Suppressor macrophage treated with lipopolysaccharide for 1 hour (primary cell): ENCODE measurements at regions not wholly inside any gene's neighbourhood (a gene's known extent, or its start where the extent isn't known, plus 50 kb on each side); places are given as distances from the start of the nearest gene placed in this dataset.
A peak's percentile ranks its signal among the peaks of the same experiment; 100 is the strongest.
"Not testable (repeated sequence)": the region's sequence is repeated elsewhere in the genome, so short reads cannot be mapped to it uniquely, and the experiment has no call there.

Experiments
- DNase-seq, 3 donors: peaks; one replicate each; pipeline ENCODE4 v3.0.0-alpha.2; 2020 to 2022

DNA sequence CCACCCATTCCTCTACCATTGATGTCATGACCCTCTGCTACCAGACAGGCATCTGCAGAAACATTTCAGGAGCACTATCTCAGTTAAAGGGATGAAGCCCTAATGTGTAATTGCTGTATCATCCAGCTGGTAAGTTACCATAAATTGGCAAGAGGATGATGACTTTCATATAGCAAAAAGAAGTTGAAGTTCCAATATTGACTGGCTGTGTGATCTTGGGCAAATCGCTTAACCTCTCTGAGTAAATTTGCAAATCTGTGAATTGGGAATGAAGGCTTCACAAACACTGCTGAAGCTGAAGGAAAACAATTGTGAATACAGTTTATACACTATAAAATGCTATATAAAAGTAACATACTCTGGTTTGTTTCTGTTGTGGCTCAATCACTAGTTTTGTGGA lies 89.5 kb upstream of the PHACTR1 start:
- no peak for DNase-seq

DNA sequence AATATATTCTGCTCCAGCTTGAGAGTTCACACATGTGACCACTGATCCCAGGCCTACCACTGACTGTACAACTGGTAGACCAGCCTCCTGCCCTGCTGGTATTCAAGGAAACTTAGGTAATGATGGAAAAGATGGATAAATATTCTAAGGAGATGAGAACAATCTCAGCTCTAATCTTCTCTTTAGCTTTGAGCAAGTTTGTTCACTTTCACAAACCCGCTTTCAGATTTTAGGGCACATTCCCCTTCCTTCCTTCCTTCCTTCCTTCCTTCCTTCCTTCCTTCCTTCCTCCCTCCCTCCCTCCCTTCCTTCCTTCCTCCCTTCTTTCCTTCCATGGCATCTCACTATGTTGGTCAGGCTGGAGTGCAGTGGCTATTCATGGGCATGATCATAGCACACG lies 88.2 kb upstream of the PHACTR1 start:
- DNase-seq: no peak

- peak; percentile 16 to 46 (median 31) for DNase-seq
Measured at GRCh38 chr6:12633746-12634145, 82.8 kb upstream of the PHACTR1 start.

DNA sequence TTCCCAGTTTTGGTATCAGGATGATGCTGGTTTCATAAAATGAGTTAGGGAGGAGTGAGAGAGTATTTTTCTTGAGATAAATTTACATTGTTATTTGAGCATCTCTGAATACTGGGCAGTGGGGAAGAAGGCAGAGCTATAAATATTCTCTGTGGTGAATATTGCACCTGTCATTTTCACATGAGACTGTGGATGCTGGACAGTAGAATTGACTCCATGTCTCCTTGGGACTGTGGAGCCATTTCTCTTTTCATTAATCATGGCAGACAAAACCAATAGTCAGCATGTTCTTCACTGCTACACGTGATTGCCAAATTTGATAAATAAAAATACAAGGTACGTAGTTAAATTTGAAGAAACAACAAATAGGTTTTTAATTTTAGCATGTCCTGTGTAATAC lies 81.2 kb upstream of the PHACTR1 start:
- DNase-seq: no peak

- DNase-seq: no peak
Measured at GRCh38 chr6:12635813-12636212, 80.8 kb upstream of the PHACTR1 start.

DNA sequence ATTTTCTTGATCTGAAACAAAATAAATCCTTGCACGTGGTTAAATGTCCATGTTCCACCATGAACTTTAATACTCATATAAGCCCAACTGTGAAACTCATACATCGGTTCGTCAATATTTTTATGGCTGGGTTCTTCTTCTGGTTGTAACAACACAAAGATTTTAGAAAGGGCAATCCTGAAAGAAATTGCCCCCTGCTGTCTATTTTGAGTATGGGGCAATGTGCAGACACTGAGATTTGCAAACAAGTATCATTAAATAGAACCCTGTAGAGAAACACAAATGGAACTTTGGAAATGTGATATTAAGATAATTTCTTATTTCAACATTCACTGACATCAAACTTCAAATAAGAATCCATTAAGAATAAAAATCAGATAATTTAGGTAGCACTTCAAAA lies 80.2 kb upstream of the PHACTR1 start:
- DNase-seq: no peak

- DNase-seq: peak; percentile 87 to 90 (median 88)
Measured at GRCh38 chr6:12637960-12638641, 78.5 kb upstream of the PHACTR1 start.

DNA sequence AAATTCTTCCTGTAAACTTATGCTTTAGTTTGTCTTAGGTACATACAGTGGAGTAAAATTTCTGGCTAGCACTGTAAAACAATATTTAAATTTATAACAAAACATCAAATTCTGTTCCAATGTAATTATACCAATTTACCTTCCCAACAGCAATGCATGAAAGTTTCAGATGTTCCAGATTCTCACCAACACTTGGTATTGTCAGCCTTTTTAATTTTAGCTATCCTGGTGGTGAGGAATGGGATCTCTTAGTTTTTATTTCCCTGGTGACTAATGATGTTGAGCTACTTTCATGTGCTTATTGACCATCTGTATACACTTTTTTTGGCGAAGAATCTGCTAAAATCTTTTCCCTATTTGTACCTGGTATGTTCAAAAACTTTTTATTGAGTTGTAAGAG lies 76.1 kb upstream of the PHACTR1 start:
- no peak for DNase-seq

GRCh38 chr6:12641785-12642184 lies 74.8 kb upstream of the PHACTR1 start:
- not testable (repeated sequence) for DNase-seq

- DNase-seq: no peak
Measured at GRCh38 chr6:12645941-12646340, 70.6 kb upstream of the PHACTR1 start.

- no peak for DNase-seq
Measured at GRCh38 chr6:12648171-12648570, 68.4 kb upstream of the PHACTR1 start.

DNA sequence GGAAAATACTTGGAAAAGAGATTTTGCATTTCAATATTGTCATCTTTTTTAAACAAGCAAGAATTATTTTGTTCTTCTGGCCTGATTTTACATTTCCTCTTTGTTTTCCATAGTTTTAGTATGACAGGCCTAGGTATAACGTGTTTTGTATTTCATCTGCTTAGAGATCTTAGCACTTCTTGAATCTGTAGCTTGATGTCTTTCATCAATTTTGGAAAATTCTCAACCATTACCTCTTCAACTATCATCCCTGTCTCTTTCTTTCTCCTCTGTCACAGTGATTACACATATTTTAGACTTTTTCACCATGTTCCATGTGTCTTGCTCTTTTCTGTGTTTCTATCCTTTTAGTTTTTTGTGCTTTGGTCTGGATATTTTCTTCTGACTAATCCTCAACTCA lies 67.2 kb upstream of the PHACTR1 start:
- DNase-seq: no peak

DNA sequence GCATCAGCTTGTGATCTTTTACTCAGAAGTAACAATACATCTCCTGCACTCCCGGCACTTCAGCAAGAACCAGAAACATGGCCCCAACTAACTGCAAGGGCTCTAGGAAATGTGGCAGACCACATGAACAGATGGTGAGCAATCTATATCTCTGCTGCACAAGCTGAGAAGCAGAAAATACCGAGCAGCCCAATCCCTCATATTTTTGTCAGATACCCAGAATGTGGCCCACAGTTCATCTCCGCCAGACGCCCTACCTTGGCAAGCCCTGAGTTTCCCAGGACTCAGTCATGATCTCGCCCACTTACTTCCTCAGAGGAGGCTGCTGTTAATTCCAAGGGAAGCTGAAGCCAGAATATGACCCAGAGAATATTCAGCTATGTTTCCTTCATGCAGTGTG lies 63.1 kb upstream of the PHACTR1 start:
- peak; percentile 50 to 53 (median 51) for DNase-seq

DNA sequence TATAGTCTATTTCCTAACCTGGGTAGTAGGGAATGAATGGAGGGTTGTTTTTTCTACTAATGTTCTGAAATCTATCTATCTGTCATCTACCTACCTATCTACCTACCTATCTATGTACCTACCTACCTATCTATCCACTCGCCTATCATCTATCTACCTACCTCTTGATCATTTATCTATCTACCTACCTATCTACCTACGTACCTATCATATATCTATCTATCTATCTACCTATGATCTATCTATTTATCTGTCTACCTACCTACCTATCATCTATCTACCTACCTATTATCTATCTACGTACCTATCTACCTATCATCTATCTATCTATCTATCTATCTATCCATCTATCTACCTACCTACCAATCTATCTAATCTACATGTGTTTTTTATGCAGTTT lies 62.5 kb upstream of the PHACTR1 start:
- no peak for DNase-seq

DNA sequence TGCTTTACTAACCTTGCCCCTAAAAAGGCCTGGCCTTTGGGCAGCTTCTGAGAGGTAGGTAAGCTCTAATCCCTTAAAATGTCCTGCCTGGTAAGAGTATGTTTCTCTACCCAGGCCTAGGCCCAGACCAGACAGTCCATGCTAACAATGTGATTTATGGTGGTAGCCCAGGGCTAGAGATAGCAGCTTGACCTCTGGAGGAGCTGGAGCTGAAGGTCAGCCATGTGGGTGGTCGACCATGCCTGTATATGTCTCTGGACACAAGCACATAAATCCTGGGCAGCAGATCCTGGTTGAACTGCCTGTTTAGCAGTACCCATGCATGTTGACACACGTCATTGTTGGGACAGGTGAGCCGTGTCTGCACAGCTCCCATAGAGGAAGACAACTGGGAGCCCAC lies 62.1 kb upstream of the PHACTR1 start:
- DNase-seq: no peak

DNA sequence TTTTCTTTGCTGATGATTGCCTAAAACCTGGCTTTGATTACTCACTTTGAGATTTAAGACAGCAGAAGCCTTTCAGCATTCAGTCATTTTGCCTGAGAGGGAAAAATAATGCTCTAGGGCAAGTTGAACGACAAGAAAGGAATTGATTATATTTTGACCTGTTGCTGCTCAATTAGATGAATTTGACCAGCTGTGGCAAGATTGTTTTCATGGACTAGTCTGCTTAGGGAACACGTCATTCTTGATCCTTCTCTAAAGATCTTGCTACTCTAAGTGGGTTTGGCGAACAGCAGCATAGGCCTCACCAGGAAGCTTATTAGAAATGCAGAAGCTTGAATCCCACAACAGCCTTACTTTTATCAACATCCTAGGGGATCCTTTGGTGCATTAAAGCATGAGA lies 59.7 kb upstream of the PHACTR1 start:
- DNase-seq: no peak

DNA sequence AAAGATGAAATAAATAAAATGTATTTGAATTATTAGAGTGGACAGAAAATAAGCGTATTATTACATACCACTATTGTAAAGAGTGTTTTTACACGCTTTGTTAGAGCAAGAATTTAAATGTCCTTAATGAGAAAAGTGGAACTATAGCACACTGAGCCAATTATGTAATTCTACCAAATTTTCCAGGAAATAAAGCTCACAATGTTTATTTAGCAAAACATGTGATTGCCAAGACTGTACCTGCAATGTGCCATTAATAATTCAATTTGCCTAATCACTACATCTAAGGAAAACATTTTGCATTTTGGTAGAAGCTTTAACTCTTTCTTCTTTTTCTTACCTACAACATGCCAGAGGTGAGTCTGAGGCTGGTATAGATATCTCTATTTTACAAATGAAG lies 58.7 kb upstream of the PHACTR1 start:
- no peak for DNase-seq

GRCh38 chr6:12661432-12662089 lies 55.0 kb upstream of the PHACTR1 start:
- no peak for DNase-seq
